Colonic mucosa (tissue), 4 donors: ENCODE measurements at regions not wholly inside any gene's neighbourhood (a gene's known extent, or its start where the extent isn't known, plus 50 kb on each side); places are given as distances from the start of the nearest gene placed in this dataset.

ENCODE experiments used
- DNase-seq: peaks from one replicate; pipeline ENCODE4 v3.0.0-alpha.2; 2020
- H3K27ac ChIP-seq: fragments of 200-600 bp; one replicate; pipeline ENCODE4 v1.8.0; 2021
- H3K27me3 ChIP-seq: fragments of 200-600 bp; one replicate; pipeline ENCODE4 v1.8.0; 2021
- H3K36me3 ChIP-seq: fragments of 200-600 bp; one replicate; pipeline ENCODE4 v1.8.0; 2021
- H3K4me1 ChIP-seq: fragments of 200-600 bp; one replicate; pipeline ENCODE4 v1.8.0; 2021; ENCODE audit warnings: mild to moderate bottlenecking
- H3K4me3 ChIP-seq: fragments of 200-600 bp; one replicate; pipeline ENCODE4 v1.8.0; 2021
- H3K9ac ChIP-seq, 2 donors: one replicate each; pipeline ENCODE4 v1.7.0; 2013; ENCODE audit warnings: control low read depth in 2 of 2, low read depth in 2 of 2, low read length in 2 of 2
- H3K9me3 ChIP-seq: fragments of 200-600 bp; one replicate; pipeline ENCODE4 v1.8.0; 2021
- intact Hi-C: fragments of 100-400 bp; cut with DNase I; formaldehyde crosslinking; loops from one replicate; pipeline ENCODE4 v1.14.1; 2022
- TF ChIP-seq, protein P1 (sequence below): fragments of 200-600 bp; IDR thresholded peaks from one replicate; pipeline ENCODE4 v1.8.0; 2022; ENCODE audit warnings: antibody characterized with exemption, mild to moderate bottlenecking
- donor health status: healthy.
- donor health status: DM: no; HTN: no; CAD: no.
- donor health status: DM: no; HTN: no; CAD: no.

DNA sequence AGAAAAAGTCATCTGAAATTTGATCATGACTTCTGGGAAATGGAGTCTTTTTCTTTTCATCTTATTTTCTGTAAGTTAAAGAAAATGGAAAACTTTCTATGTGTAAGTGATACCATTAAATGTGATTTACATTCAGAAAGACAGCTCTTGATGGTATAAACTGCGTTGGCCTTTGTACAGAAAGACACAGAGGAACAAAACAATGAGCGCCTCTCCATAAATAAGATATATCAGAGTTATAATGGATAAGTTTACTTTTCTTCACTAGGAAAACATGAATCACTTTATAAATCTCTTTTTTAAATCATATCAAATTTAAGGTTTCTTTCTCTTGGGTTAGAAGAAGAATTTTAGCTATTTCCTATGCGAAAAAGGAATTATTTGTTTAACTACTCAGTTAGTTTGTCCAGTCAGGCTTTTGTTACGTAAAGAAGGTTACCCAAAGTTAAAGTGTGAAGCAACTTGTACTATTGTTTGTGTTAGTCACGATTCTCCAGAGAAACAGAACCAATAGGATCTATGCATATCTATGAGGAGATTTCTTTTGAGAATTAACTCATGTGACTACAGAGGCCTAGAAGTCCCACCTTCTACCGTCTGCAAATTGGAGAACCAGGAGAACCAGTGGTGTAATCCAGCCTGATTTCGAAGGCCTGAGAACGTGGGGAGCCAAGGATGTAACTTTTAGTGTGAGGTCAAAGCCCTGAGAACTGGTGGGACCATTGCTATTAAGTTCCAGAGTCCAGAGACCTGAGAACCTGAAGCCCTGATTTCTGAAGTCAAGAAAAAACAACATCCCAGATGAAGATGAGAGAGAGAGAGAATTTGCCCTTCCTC, 295.4 kb upstream of the KCNJ16 start:
- intact Hi-C loops, result no loop called here
- no peaks in the 10 kb centered on the region for H3K36me3 ChIP-seq
- H3K9ac ChIP-seq, result no peak overlapping the region
- no peak overlapping the region for H3K4me3 ChIP-seq
- H3K27ac ChIP-seq, result no peak overlapping the region
- no peaks in the 10 kb centered on the region for H3K27me3 ChIP-seq
- no peaks in the 10 kb centered on the region for H3K9me3 ChIP-seq
- no peak for DNase-seq
- TF ChIP-seq, protein P1, sequence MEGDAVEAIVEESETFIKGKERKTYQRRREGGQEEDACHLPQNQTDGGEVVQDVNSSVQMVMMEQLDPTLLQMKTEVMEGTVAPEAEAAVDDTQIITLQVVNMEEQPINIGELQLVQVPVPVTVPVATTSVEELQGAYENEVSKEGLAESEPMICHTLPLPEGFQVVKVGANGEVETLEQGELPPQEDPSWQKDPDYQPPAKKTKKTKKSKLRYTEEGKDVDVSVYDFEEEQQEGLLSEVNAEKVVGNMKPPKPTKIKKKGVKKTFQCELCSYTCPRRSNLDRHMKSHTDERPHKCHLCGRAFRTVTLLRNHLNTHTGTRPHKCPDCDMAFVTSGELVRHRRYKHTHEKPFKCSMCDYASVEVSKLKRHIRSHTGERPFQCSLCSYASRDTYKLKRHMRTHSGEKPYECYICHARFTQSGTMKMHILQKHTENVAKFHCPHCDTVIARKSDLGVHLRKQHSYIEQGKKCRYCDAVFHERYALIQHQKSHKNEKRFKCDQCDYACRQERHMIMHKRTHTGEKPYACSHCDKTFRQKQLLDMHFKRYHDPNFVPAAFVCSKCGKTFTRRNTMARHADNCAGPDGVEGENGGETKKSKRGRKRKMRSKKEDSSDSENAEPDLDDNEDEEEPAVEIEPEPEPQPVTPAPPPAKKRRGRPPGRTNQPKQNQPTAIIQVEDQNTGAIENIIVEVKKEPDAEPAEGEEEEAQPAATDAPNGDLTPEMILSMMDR, result no peak
- H3K4me1 ChIP-seq, result no peaks in the 10 kb centered on the region

DNA sequence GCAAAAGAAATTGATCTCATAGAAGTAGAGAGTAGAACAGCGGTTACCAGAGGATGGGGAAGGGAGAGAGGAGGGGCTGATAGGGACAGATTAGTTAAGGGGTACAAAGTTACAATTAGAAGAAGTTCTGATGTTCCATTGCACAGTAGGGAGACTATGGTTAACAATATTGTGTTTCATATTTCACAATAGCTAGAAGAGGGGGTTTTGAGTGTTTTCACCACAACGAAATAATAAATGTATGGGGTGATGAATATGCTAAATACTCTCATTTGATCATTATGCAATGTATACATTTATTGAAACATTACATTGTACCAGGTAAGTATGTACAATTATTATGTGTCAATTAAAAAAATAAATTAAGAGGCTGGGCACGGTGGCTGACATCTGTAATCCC, 291.2 kb upstream of the KCNJ16 start:
- TF ChIP-seq, protein P1, result no peak

DNA sequence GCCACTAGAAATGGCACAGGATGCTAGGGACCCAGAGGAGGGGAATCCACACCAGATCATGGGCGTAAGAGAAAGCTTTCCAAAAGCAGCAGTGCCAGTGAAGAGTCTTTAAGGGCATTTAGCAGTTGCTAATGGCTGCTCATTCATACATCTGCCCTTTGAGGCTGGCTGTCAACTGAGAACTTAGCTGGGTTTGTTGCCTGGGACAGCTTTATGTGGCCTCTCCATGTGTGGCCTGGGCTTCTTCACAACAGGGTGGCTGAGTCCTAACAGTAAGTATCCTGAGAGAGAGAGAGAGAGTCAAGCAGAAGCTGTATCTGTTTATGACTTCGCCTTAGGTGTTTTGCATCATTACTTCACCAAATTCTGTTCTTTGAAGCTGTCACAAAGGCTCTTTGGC, 286.1 kb upstream of the KCNJ16 start:
- Histone ChIP-seq H3K4me1 (no peaks in the 10 kb centered on the region), H3K4me3 (no peak overlapping the region), H3K9ac (no peak overlapping the region), H3K27ac (no peak overlapping the region), H3K9me3 (no peaks in the 10 kb centered on the region), H3K27me3 (no peaks in the 10 kb centered on the region), H3K36me3 (no peaks in the 10 kb centered on the region)
- TF ChIP-seq, protein P1, result no peak
- no peak for DNase-seq
- intact Hi-C loops, result no loop called here

More for the DNA sequence above, 291.2 kb upstream of the KCNJ16 start:
- Histone ChIP-seq H3K27ac (no peak overlapping the region), H3K4me3 (no peak overlapping the region), H3K9ac (no peak overlapping the region), H3K4me1 (no peaks in the 10 kb centered on the region), H3K9me3 (no peaks in the 10 kb centered on the region), H3K27me3 (no peaks in the 10 kb centered on the region), H3K36me3 (no peaks in the 10 kb centered on the region)
- no peak for DNase-seq
- intact Hi-C loops, result no loop called here

DNA sequence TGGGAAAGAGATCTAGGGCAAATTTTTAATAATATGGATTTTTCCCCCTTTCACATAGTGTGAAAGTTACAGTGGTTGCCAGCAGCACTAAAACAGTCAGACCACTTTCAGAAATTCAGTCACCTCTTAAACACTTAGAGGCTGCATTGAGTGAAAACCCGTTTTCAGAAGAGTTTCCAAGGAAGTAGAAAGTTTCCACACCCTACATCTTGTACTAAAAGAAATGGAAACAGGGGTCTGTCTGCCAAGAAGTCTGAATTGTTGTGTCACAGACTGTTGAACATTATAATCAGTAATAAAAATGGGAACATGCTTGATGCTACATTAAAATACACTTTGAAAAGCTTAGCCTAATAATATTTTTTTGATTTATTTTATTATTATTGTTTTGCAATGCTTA, 278.9 kb upstream of the KCNJ16 start:
- H3K27ac ChIP-seq, result no peak overlapping the region
- TF ChIP-seq, protein P1, result no peak
- H3K4me1 ChIP-seq, result no peaks in the 10 kb centered on the region
- no peak overlapping the region for H3K4me3 ChIP-seq
- H3K9ac ChIP-seq, result no peak overlapping the region
- H3K9me3 ChIP-seq, result no peaks in the 10 kb centered on the region
- no peaks in the 10 kb centered on the region for H3K36me3 ChIP-seq
- DNase-seq, result no peak
- no peaks in the 10 kb centered on the region for H3K27me3 ChIP-seq
- intact Hi-C loops, result no loop called here

DNA sequence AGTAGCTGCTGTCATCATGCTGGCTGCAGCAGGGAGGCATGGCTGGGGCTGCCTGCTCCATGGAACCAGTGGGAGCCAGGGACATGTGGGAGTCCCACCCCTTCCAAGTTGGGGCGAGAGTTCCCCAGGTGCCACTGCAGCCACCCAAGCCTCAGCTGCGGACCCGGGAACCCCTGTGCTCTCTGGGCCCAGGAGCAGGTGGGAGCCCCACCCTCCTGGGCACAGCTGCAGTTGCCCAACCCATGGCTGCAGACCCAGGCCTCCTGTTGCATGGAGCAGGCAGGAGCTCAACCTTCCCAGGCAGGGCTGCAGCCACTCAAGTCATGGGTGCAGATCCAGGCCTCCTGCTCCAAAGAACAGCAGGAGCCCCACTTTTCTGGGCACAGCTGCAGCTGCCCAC, 274.2 kb upstream of the KCNJ16 start:
- TF ChIP-seq, protein P1, result no peak
- Histone ChIP-seq H3K9me3 (no peaks in the 10 kb centered on the region), H3K4me1 (no peaks in the 10 kb centered on the region), H3K27ac (no peak overlapping the region), H3K27me3 (no peaks in the 10 kb centered on the region), H3K36me3 (no peaks in the 10 kb centered on the region), H3K9ac (no peak overlapping the region), H3K4me3 (no peak overlapping the region)
- intact Hi-C loops, result no loop called here
- no peak for DNase-seq
